HEK293 (cell line): ENCODE measurements at regions not wholly inside any gene's neighbourhood (a gene's known extent, or its start where the extent isn't known, plus 50 kb on each side); places are given as distances from the start of the nearest gene placed in this dataset.

Experiments used
- CTCF ChIA-PET: fragments of 350-600 bp; formaldehyde crosslinking; extraction: SDS; loops from one replicate; lab custom pipeline; 2021; ENCODE audit warnings: antibody characterized with exemption; lab: Yijun Ruan, JAX
- POLR2A ChIA-PET: fragments of 300-600 bp; formaldehyde crosslinking; extraction: SDS; loops from one replicate; lab custom pipeline; 2020; ENCODE audit warnings: antibody characterized with exemption, inconsistent platforms; lab: Yijun Ruan, JAX
- H3K27ac ChIP-seq: fragments of 200-500 bp; sonication (Bioruptor generic); 2 replicates; pipeline ENCODE4 v1.5.1; 2014; ENCODE audit warnings: low read depth, low read length, control low read depth, inconsistent platforms; ENCODE audit errors: extremely low read depth
- H3K36me3 ChIP-seq, 2 experiments: fragments of 200-500 bp in 1 of 2; sonication (Bioruptor generic) in 1 of 2; 1 replicate in 1 of 2; 2 replicates in 1 of 2; pipeline ENCODE4 v1.5.1; 2014 to 2017; ENCODE audit warnings: inconsistent platforms in 2 of 2, low read length in 2 of 2; ENCODE audit not compliant: control insufficient read depth in 2 of 2, insufficient read depth in 1 of 2
- H3K4me1 ChIP-seq: fragments of 200-500 bp; sonication (Bioruptor generic); 2 replicates; pipeline ENCODE4 v1.5.1; 2014; ENCODE audit warnings: mild to moderate bottlenecking, low read length, inconsistent platforms; ENCODE audit not compliant: control insufficient read depth, insufficient read depth
- H3K4me3 ChIP-seq: 2 replicates; pipeline ENCODE4 v1.5.1; 2011; ENCODE audit warnings: low read depth, mild to moderate bottlenecking, control low read depth, low read length, moderate library complexity
- H3K9me3 ChIP-seq: fragments of 200-500 bp; sonication (Bioruptor generic); 2 replicates; pipeline ENCODE4 v1.5.1; 2014; ENCODE audit warnings: low read depth, low read length, inconsistent platforms; ENCODE audit not compliant: control insufficient read depth, insufficient read depth
- KLF1 ChIP-seq: fragments of 450-650 bp; formaldehyde crosslinking; IDR thresholded peaks from 2 replicates; pipeline ENCODE4 v1.5.1; 2016; ENCODE audit warnings: missing biosample characterization, missing genetic modification characterization
- KLF16 ChIP-seq: fragments of 450-650 bp; formaldehyde crosslinking; IDR thresholded peaks from 2 replicates; pipeline ENCODE4 v1.5.1; 2017; ENCODE audit warnings: missing biosample characterization, missing genetic modification characterization
- SCRT2 ChIP-seq: fragments of 450-650 bp; formaldehyde crosslinking; IDR thresholded peaks from 2 replicates; pipeline ENCODE4 v1.5.1; 2016; ENCODE audit warnings: missing biosample characterization, missing genetic modification characterization
- SP2 ChIP-seq: fragments of 450-650 bp; formaldehyde crosslinking; IDR thresholded peaks from 2 replicates; pipeline ENCODE4 v1.5.1; 2016; ENCODE audit warnings: missing biosample characterization, missing genetic modification characterization
- ZBTB17 ChIP-seq: fragments of 450-650 bp; formaldehyde crosslinking; IDR thresholded peaks from 2 replicates; pipeline ENCODE4 v1.5.1; 2016; ENCODE audit warnings: missing biosample characterization, missing genetic modification characterization
- ZBTB20 ChIP-seq: fragments of 450-650 bp; formaldehyde crosslinking; IDR thresholded peaks from 2 replicates; pipeline ENCODE4 v1.5.1; 2016; ENCODE audit warnings: missing biosample characterization, missing genetic modification characterization
- ZFP37 ChIP-seq: fragments of 450-650 bp; formaldehyde crosslinking; IDR thresholded peaks from 2 replicates; pipeline ENCODE4 v1.5.1; 2016; ENCODE audit warnings: missing biosample characterization, missing genetic modification characterization
- ZNF112 ChIP-seq: fragments of 450-650 bp; formaldehyde crosslinking; IDR thresholded peaks from 2 replicates; pipeline ENCODE4 v1.5.0; 2017; ENCODE audit warnings: missing biosample characterization, missing genetic modification characterization
- ZNF114 ChIP-seq: fragments of 450-650 bp; formaldehyde crosslinking; IDR thresholded peaks from 2 replicates; pipeline ENCODE4 v1.5.0; 2017; ENCODE audit warnings: missing biosample characterization, missing genetic modification characterization
- ZNF133 ChIP-seq: fragments of 450-650 bp; formaldehyde crosslinking; IDR thresholded peaks from 2 replicates; pipeline ENCODE4 v1.5.1; 2016; ENCODE audit warnings: missing biosample characterization, missing genetic modification characterization
- ZNF184 ChIP-seq: fragments of 450-650 bp; IDR thresholded peaks from 2 replicates; pipeline ENCODE4 v1.5.1; 2018; ENCODE audit warnings: missing biosample characterization, mild to moderate bottlenecking, missing genetic modification characterization
- ZNF311 ChIP-seq: fragments of 450-650 bp; formaldehyde crosslinking; IDR thresholded peaks from 2 replicates; pipeline ENCODE4 v1.5.1; 2017; ENCODE audit warnings: missing biosample characterization, missing genetic modification characterization, borderline replicate concordance
- ZNF404 ChIP-seq: fragments of 450-650 bp; formaldehyde crosslinking; IDR thresholded peaks from 2 replicates; pipeline ENCODE4 v1.5.1; 2017; ENCODE audit warnings: missing biosample characterization, missing genetic modification characterization
- ZNF433 ChIP-seq: fragments of 450-650 bp; formaldehyde crosslinking; IDR thresholded peaks from 2 replicates; pipeline ENCODE4 v1.5.1; 2016; ENCODE audit warnings: missing biosample characterization, missing genetic modification characterization, low read depth
- ZNF571 ChIP-seq: fragments of 450-650 bp; formaldehyde crosslinking; IDR thresholded peaks from 2 replicates; pipeline ENCODE4 v1.5.0; 2017; ENCODE audit warnings: missing biosample characterization, missing genetic modification characterization
- ZNF585B ChIP-seq: fragments of 450-650 bp; formaldehyde crosslinking; IDR thresholded peaks from 2 replicates; pipeline ENCODE4 v1.5.1; 2016; ENCODE audit warnings: missing biosample characterization, missing genetic modification characterization
- ZNF777 ChIP-seq: fragments of 450-650 bp; formaldehyde crosslinking; IDR thresholded peaks from 2 replicates; pipeline ENCODE4 v1.5.1; 2017; ENCODE audit warnings: missing biosample characterization, missing genetic modification characterization, borderline replicate concordance
- ZSCAN23 ChIP-seq: fragments of 450-650 bp; formaldehyde crosslinking; IDR thresholded peaks from 2 replicates; pipeline ENCODE4 v1.5.1; 2016; ENCODE audit warnings: missing biosample characterization, missing genetic modification characterization
- TF ChIP-seq, protein P1 (sequence below): fragments of 450-650 bp; formaldehyde crosslinking; IDR thresholded peaks from 2 replicates; pipeline ENCODE4 v1.5.1; 2016; ENCODE audit warnings: missing biosample characterization, missing genetic modification characterization
- TF ChIP-seq, protein P2 (sequence below): fragments of 450-650 bp; IDR thresholded peaks from 2 replicates; pipeline ENCODE4 v1.5.1; 2018; ENCODE audit warnings: missing biosample characterization, mild to moderate bottlenecking, missing genetic modification characterization
- TF ChIP-seq, protein P3 (sequence below): fragments of 450-650 bp; formaldehyde crosslinking; IDR thresholded peaks from 2 replicates; pipeline ENCODE4 v1.5.1; 2016; ENCODE audit warnings: missing biosample characterization, missing genetic modification characterization
- TF ChIP-seq, protein P4 (sequence below): fragments of 450-650 bp; formaldehyde crosslinking; IDR thresholded peaks from 2 replicates; pipeline ENCODE4 v1.5.1; 2017; ENCODE audit warnings: missing biosample characterization, missing genetic modification characterization
- TF ChIP-seq, protein P5 (sequence below): fragments of 450-650 bp; formaldehyde crosslinking; IDR thresholded peaks from 2 replicates; pipeline ENCODE4 v1.5.0; 2017; ENCODE audit warnings: missing biosample characterization, missing genetic modification characterization, borderline replicate concordance
- TF ChIP-seq, protein P6 (sequence below): fragments of 450-650 bp; formaldehyde crosslinking; IDR thresholded peaks from 2 replicates; pipeline ENCODE4 v1.5.1; 2017; ENCODE audit warnings: missing biosample characterization, missing genetic modification characterization

DNA sequence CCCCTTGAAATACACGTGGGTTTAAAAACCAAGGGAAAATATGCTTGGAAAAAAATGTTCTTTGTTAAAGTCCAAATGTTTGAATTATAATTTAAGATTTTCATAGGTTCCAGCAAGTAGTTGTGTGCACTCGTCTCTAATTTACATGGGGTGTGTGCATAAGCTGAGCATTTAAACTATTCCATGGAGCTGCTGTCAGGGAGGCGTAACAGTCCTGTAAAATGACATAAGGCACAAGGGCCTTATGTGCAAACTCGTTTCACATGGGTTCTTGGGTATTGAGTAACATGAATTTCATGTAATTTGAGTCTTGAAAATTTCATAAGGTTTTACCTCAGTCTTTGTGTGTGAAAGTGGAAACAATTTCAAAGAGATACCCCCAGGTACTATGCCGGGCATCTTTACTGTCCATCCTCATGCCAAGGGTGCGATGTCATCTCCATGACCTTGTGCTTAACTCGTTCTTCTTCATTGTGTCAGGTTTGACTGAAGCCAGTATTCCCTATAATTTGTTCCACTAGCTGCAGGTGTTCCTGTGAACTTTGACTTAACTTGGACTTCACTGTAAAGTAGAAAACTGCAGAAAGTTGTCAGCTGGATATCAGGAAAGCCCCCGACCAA is 359.3 kb downstream of the SH3GL2 start (continued):
- TF ChIP-seq ZNF133 (no peak), ZNF404 (no peak), KLF1 (tag by site-specific recombination) (no peak), ZSCAN23 (tag by site-specific recombination) (no peak), ZBTB20 (tag by site-specific recombination) (no peak), ZFP37 (tag by site-specific recombination) (no peak), KLF16 (tag by site-specific recombination) (no peak), ZBTB17 (no peak)
- TF ChIP-seq, protein P1, sequence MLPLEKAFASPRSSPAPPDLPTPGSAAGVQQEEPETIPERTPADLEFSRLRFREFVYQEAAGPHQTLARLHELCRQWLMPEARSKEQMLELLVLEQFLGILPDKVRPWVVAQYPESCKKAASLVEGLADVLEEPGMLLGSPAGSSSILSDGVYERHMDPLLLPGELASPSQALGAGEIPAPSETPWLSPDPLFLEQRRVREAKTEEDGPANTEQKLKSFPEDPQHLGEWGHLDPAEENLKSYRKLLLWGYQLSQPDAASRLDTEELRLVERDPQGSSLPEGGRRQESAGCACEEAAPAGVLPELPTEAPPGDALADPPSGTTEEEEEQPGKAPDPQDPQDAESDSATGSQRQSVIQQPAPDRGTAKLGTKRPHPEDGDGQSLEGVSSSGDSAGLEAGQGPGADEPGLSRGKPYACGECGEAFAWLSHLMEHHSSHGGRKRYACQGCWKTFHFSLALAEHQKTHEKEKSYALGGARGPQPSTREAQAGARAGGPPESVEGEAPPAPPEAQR, result no peak
- TF ChIP-seq, protein P2, sequence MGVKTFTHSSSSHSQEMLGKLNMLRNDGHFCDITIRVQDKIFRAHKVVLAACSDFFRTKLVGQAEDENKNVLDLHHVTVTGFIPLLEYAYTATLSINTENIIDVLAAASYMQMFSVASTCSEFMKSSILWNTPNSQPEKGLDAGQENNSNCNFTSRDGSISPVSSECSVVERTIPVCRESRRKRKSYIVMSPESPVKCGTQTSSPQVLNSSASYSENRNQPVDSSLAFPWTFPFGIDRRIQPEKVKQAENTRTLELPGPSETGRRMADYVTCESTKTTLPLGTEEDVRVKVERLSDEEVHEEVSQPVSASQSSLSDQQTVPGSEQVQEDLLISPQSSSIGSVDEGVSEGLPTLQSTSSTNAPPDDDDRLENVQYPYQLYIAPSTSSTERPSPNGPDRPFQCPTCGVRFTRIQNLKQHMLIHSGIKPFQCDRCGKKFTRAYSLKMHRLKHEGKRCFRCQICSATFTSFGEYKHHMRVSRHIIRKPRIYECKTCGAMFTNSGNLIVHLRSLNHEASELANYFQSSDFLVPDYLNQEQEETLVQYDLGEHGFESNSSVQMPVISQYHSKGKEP (tag by site-specific recombination), result no peak
- TF ChIP-seq, protein P3, sequence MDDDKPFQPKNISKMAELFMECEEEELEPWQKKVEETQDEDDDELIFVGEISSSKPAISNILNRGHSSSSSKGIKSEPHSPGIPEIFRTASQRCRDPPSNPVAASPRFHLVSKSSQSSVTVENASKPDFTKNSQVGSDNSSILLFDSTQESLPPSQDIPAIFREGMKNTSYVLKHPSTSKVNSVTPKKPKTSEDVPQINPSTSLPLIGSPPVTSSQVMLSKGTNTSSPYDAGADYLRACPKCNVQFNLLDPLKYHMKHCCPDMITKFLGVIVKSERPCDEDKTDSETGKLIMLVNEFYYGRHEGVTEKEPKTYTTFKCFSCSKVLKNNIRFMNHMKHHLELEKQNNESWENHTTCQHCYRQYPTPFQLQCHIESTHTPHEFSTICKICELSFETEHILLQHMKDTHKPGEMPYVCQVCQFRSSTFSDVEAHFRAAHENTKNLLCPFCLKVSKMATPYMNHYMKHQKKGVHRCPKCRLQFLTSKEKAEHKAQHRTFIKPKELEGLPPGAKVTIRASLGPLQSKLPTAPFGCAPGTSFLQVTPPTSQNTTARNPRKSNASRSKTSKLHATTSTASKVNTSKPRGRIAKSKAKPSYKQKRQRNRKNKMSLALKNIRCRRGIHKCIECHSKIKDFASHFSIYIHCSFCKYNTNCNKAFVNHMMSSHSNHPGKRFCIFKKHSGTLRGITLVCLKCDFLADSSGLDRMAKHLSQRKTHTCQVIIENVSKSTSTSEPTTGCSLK (tag by site-specific recombination), result no peak

DNA sequence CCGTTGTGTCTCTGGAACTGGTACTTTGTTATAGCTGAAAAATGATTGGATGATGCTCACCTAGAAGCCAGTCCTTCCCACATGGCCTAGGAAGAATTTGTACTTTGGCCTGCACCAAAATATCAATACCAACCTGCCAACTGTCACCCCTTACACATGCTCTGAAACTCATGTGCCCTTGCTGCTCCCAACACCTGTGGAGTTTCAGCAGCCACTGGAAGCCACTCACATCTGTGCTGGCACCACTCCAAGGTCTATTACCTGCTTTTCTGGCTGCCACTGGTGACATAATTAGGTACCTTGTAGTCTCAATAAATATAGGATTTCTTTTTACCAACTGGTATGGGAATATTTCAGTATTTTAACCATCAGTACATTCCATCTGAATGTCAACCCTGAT is 363.6 kb downstream of the SH3GL2 start:
- Histone ChIP-seq H3K9me3 (no peaks in the 10 kb centered on the region), H3K4me3 (no peak overlapping the region), H3K27ac (no peak overlapping the region), H3K36me3 (no peaks in the 10 kb centered on the region), H3K4me1 (no peaks in the 10 kb centered on the region)
- TF ChIP-seq SP2 (tag by site-specific recombination) (no peak), ZNF112 (tag by site-specific recombination) (no peak), SCRT2 (tag by site-specific recombination) (0 out of 2 replicates have a peak, but pooled peaks have one; percentile 21), ZNF571 (no peak)
- TF ChIP-seq, protein P4, sequence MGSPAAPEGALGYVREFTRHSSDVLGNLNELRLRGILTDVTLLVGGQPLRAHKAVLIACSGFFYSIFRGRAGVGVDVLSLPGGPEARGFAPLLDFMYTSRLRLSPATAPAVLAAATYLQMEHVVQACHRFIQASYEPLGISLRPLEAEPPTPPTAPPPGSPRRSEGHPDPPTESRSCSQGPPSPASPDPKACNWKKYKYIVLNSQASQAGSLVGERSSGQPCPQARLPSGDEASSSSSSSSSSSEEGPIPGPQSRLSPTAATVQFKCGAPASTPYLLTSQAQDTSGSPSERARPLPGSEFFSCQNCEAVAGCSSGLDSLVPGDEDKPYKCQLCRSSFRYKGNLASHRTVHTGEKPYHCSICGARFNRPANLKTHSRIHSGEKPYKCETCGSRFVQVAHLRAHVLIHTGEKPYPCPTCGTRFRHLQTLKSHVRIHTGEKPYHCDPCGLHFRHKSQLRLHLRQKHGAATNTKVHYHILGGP, result no peak
- ChIA-PET CTCF (no interaction called here), POLR2A (no interaction called here)

DNA sequence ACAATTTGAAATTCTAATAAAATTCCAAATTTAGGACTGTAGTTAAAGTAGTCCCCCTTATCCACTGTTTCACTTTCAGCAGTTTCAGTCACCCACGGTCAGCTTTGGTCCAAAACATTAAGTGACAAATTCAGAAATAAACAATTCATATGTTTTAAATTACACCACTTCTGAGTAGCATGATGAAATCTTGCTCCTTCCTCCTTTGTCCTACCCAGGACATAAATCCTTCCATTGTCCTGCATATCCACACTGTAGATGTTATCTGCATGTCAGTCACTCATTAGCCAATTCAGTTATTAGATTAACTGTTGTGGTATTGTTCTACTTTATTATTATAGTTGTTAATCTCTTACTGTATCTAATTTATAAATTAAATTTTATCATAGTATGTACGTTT is 376.5 kb downstream of the SH3GL2 start:
- H3K4me3 ChIP-seq, result no peak overlapping the region
- H3K4me1 ChIP-seq, result no peaks in the 10 kb centered on the region
- ChIA-PET CTCF (no interaction called here), POLR2A (no interaction called here)
- no peaks in the 10 kb centered on the region for H3K36me3 ChIP-seq
- no peak overlapping the region for H3K27ac ChIP-seq
- H3K9me3 ChIP-seq, result no peaks in the 10 kb centered on the region
- TF ChIP-seq ZNF311 (tag by site-specific recombination), result no peak
- TF ChIP-seq ZNF433, result no peak
- TF ChIP-seq ZNF114, result no peak
- no peak for TF ChIP-seq ZNF777 (tag by site-specific recombination)
- TF ChIP-seq, protein P5, sequence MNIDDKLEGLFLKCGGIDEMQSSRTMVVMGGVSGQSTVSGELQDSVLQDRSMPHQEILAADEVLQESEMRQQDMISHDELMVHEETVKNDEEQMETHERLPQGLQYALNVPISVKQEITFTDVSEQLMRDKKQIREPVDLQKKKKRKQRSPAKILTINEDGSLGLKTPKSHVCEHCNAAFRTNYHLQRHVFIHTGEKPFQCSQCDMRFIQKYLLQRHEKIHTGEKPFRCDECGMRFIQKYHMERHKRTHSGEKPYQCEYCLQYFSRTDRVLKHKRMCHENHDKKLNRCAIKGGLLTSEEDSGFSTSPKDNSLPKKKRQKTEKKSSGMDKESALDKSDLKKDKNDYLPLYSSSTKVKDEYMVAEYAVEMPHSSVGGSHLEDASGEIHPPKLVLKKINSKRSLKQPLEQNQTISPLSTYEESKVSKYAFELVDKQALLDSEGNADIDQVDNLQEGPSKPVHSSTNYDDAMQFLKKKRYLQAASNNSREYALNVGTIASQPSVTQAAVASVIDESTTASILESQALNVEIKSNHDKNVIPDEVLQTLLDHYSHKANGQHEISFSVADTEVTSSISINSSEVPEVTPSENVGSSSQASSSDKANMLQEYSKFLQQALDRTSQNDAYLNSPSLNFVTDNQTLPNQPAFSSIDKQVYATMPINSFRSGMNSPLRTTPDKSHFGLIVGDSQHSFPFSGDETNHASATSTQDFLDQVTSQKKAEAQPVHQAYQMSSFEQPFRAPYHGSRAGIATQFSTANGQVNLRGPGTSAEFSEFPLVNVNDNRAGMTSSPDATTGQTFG (tag by site-specific recombination), result no peak
- no peak for TF ChIP-seq ZNF585B (tag by site-specific recombination)
- no peak for TF ChIP-seq ZNF184 (tag by site-specific recombination)
- TF ChIP-seq, protein P6, sequence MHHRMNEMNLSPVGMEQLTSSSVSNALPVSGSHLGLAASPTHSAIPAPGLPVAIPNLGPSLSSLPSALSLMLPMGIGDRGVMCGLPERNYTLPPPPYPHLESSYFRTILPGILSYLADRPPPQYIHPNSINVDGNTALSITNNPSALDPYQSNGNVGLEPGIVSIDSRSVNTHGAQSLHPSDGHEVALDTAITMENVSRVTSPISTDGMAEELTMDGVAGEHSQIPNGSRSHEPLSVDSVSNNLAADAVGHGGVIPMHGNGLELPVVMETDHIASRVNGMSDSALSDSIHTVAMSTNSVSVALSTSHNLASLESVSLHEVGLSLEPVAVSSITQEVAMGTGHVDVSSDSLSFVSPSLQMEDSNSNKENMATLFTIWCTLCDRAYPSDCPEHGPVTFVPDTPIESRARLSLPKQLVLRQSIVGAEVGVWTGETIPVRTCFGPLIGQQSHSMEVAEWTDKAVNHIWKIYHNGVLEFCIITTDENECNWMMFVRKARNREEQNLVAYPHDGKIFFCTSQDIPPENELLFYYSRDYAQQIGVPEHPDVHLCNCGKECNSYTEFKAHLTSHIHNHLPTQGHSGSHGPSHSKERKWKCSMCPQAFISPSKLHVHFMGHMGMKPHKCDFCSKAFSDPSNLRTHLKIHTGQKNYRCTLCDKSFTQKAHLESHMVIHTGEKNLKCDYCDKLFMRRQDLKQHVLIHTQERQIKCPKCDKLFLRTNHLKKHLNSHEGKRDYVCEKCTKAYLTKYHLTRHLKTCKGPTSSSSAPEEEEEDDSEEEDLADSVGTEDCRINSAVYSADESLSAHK (tag by site-specific recombination), result no peak
